Peyer's patch (tissue), 4 donors: ENCODE measurements at regions not wholly inside any gene's neighbourhood (a gene's known extent, or its start where the extent isn't known, plus 50 kb on each side); places are given as distances from the start of the nearest gene placed in this dataset.

ENCODE experiments used
- DNase-seq, 3 donors: peaks; one replicate each; pipeline ENCODE4 v3.0.0-alpha.2; 2017 to 2019
- H3K27ac ChIP-seq, 4 donors: fragments of 200-600 bp; sonication (generic); one replicate each; pipeline ENCODE4 v1.5.1; 2016 to 2019
- H3K27me3 ChIP-seq, 2 donors: fragments of 200-600 bp; sonication (generic); one replicate each; pipeline ENCODE4 v1.5.1; 2019
- H3K36me3 ChIP-seq, 3 donors: fragments of 200-600 bp; sonication (generic); one replicate each; pipeline ENCODE4 v1.5.1; 2016 to 2019
- H3K4me1 ChIP-seq, 4 donors: fragments of 200-600 bp; sonication (generic); one replicate each; pipeline ENCODE4 v1.5.1; 2016 to 2019
- H3K4me3 ChIP-seq, 4 donors: fragments of 200-600 bp; sonication (generic); 1 replicate in 3 of 4; 2 replicates in 1 of 4; pipeline ENCODE4 v1.5.1; 2016 to 2019; ENCODE audit warnings: mild to moderate bottlenecking in 1 of 4
- H3K9me3 ChIP-seq, 4 donors: fragments of 200-600 bp; sonication (generic); one replicate each; pipeline ENCODE4 v1.5.1; 2016 to 2019; ENCODE audit warnings: mild to moderate bottlenecking in 1 of 4
- CTCF ChIP-seq, 6 experiments: fragments of 450-650 bp in 4 of 6; fragments of 200-600 bp in 2 of 6; sonication (generic) in 1 of 6; IDR thresholded peaks; one replicate each; pipeline ENCODE4 v1.5.1; 2017 to 2019; ENCODE audit warnings: antibody characterized with exemption in 6 of 6, mild to moderate bottlenecking in 3 of 6, moderate library complexity in 1 of 6
- POLR2A ChIP-seq, 2 donors: fragments of 450-650 bp; IDR thresholded peaks; one replicate each; pipeline ENCODE4 v1.5.1; 2017; ENCODE audit warnings: antibody characterized with exemption in 2 of 2, mild to moderate bottlenecking in 2 of 2, moderate library complexity in 2 of 2

- Histone ChIP-seq H3K9me3 (no peaks in the 10 kb centered on the region), H3K27ac (no peak overlapping the region), H3K4me3 (no peak overlapping the region), H3K27me3 (no peaks in the 10 kb centered on the region), H3K36me3 (no peaks in the 10 kb centered on the region), H3K4me1 (peaks cover 0 to under 1% (median 0%) of the 10 kb centered on the region in 4 donors)
- no peak for TF ChIP-seq POLR2A (IDR thresholded peaks at IDR 0.05)
- no peak for TF ChIP-seq CTCF (IDR thresholded peaks at IDR 0.05)
- DNase-seq = no peak
Observed at GRCh38 chr9:27660148-27660547, 86.9 kb upstream of the C9orf72 start.

GRCh38 chr9:27663526-27663925, 90.2 kb upstream of the C9orf72 start:
- Histone ChIP-seq H3K27ac (no peak overlapping the region), H3K4me1 (no peaks in the 10 kb centered on the region), H3K4me3 (no peak overlapping the region), H3K27me3 (no peaks in the 10 kb centered on the region), H3K36me3 (no peaks in the 10 kb centered on the region), H3K9me3 (no peaks in the 10 kb centered on the region)
- TF ChIP-seq CTCF (IDR thresholded peaks at IDR 0.05) = no peak
- TF ChIP-seq POLR2A (IDR thresholded peaks at IDR 0.05) = no peak
- no peak for DNase-seq

GRCh38 chr9:27664121-27664779, 91.0 kb upstream of the C9orf72 start:
- H3K27ac ChIP-seq = peak overlapping the region in 1 of 4 donors; percentile 58

GRCh38 chr9:27665136-27665535, 91.9 kb upstream of the C9orf72 start:
- H3K36me3 ChIP-seq = no peaks in the 10 kb centered on the region
- H3K4me1 ChIP-seq = no peaks in the 10 kb centered on the region
- TF ChIP-seq POLR2A (IDR thresholded peaks at IDR 0.05) = no peak
- H3K9me3 ChIP-seq = no peaks in the 10 kb centered on the region
- no peaks in the 10 kb centered on the region for H3K27me3 ChIP-seq
- DNase-seq = peak in 1 of 3 donors; percentile 48
- H3K27ac ChIP-seq = peak overlapping the region in 1 of 4 donors; percentile 58
- no peak overlapping the region for H3K4me3 ChIP-seq

More at GRCh38 chr9:27664121-27664779, 91.0 kb upstream of the C9orf72 start:
- no peaks in the 10 kb centered on the region for H3K27me3 ChIP-seq
- TF ChIP-seq CTCF (IDR thresholded peaks at IDR 0.05) = no peak
- no peak for TF ChIP-seq POLR2A (IDR thresholded peaks at IDR 0.05)
- no peaks in the 10 kb centered on the region for H3K36me3 ChIP-seq
- no peak overlapping the region for H3K4me3 ChIP-seq
- no peak for DNase-seq
- H3K9me3 ChIP-seq = no peaks in the 10 kb centered on the region
- H3K4me1 ChIP-seq = no peaks in the 10 kb centered on the region

- TF ChIP-seq CTCF (IDR thresholded peaks at IDR 0.05) = no peak
- no peak for TF ChIP-seq POLR2A (IDR thresholded peaks at IDR 0.05)
- no peaks in the 10 kb centered on the region for H3K27me3 ChIP-seq
- H3K27ac ChIP-seq = no peak overlapping the region
- H3K36me3 ChIP-seq = no peaks in the 10 kb centered on the region
- no peaks in the 10 kb centered on the region for H3K9me3 ChIP-seq
- no peak for DNase-seq
- H3K4me3 ChIP-seq = no peak overlapping the region
- no peaks in the 10 kb centered on the region for H3K4me1 ChIP-seq
Observed at GRCh38 chr9:27668280-27668679, 95.0 kb upstream of the C9orf72 start.

GRCh38 chr9:27671636-27672035, 98.4 kb upstream of the C9orf72 start:
- Histone ChIP-seq H3K27ac (no peak overlapping the region), H3K4me1 (no peaks in the 10 kb centered on the region), H3K4me3 (no peak overlapping the region), H3K36me3 (no peaks in the 10 kb centered on the region), H3K9me3 (no peaks in the 10 kb centered on the region), H3K27me3 (no peaks in the 10 kb centered on the region)
- TF ChIP-seq CTCF (IDR thresholded peaks at IDR 0.05) (no peak), POLR2A (IDR thresholded peaks at IDR 0.05) (no peak)
- DNase-seq = no peak
